ENCODE measurements at regions not wholly inside any gene's neighbourhood (a gene's known extent, or its start where the extent isn't known, plus 50 kb on each side); places are given as distances from the start of the nearest gene placed in this dataset.

GRCh38 chr16:52634104-52634503 lies 87.2 kb upstream of the TOX3 start:
- TF ChIP-seq HDGF (IDR thresholded peaks at IDR 0.05; ENCODE audit: borderline replicate concordance) (no peak), CTBP1 (IDR thresholded peaks at IDR 0.05; ENCODE audit: borderline replicate concordance) (no peak), SP1 (IDR thresholded peaks at IDR 0.05) (no peak), ARNT (IDR thresholded peaks at IDR 0.05) (no peak), SUZ12 (IDR thresholded peaks at IDR 0.05) (no peak), FOXM1 (IDR thresholded peaks at IDR 0.05; ENCODE audit: borderline replicate concordance) (no peak)

Measured in HEK293T (cell line).